ENCODE measurements at regions not wholly inside any gene's neighbourhood (a gene's known extent, or its start where the extent isn't known, plus 50 kb on each side); places are given as distances from the start of the nearest gene placed in this dataset.

DNA sequence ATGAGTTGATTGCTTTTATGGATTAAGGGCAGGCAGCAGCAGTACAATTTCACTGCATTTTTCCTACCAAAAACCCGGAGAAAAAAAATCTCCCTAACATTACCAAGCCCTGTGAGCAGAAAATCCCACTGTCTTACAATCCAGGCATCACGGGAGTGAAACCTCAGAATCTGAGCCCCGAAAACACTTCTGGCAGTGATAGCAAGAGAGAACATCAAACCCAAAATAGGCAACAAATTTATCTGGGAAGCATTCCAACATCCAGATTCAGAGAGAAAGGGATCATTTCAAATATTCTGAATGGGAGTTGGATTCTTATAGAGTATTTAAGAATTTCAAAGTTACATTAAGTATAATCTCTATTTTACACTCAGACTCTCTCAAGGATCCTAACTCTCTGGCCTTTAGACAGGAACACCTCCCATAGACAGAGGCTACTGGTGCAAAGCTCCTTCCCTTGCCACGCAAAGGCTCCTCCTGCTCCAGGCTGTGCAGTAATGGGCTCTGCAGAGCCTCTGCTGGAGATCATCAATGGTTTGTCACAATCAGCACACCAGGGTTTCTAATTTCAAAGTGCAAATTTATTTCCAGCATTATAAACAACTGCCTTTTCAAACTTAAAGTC is 256.9 kb downstream of the PARM1 start:
- H3K27ac ChIP-seq, result no peak overlapping the region
- TF ChIP-seq, protein P1, sequence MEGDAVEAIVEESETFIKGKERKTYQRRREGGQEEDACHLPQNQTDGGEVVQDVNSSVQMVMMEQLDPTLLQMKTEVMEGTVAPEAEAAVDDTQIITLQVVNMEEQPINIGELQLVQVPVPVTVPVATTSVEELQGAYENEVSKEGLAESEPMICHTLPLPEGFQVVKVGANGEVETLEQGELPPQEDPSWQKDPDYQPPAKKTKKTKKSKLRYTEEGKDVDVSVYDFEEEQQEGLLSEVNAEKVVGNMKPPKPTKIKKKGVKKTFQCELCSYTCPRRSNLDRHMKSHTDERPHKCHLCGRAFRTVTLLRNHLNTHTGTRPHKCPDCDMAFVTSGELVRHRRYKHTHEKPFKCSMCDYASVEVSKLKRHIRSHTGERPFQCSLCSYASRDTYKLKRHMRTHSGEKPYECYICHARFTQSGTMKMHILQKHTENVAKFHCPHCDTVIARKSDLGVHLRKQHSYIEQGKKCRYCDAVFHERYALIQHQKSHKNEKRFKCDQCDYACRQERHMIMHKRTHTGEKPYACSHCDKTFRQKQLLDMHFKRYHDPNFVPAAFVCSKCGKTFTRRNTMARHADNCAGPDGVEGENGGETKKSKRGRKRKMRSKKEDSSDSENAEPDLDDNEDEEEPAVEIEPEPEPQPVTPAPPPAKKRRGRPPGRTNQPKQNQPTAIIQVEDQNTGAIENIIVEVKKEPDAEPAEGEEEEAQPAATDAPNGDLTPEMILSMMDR (IDR thresholded peaks at IDR 0.05), result no peak
- TF ChIP-seq ZFX (IDR thresholded peaks at IDR 0.05; ENCODE audit: borderline replicate concordance), result no peak

DNA sequence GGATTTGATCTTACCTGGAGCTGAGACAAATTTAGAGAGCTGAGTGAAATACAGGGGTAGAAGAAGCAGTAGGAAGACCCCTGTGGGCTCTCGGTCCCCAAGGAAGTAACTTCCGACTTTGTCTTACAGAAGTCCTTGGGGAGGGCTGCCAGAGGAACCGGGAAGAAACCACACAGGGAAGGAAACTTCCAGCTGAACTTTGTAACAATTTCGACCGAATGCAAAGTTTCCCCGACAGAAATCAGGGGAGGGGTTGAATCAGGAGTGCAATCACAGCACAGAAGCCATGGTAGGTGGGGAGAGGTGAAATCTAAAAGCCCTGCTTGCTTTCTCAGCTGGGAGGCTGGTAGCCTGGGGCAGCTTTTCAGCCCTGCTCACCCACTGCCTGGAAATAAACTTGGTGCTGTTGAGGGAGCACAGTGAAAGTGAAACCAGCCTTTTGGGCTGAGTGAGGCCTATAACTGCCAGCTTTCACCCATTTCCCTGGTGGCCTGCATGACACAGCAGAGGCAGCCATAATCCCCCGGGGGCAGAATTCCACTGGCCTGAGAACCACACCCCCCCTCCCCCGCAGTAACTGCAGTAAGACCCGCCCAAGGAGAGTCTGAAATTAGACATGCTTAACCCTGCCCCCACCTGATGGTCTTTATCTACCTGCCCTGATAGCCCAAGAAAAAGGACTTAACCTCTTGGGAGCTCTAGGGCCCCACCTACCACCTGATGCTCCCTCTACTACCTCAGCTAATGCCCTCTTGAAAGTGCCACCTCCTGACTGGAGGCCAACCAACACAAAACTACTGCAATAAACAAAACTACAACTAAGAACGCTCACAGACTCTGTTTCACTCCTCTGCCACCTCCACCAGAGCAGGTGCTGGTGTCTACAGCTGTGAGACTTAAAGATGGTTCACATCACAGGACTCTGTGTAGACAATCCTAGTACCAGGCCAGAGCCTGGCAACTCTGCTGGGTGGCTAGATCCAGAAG is 248.2 kb downstream of the PARM1 start:
- no peak overlapping the region for H3K27ac ChIP-seq

DNA sequence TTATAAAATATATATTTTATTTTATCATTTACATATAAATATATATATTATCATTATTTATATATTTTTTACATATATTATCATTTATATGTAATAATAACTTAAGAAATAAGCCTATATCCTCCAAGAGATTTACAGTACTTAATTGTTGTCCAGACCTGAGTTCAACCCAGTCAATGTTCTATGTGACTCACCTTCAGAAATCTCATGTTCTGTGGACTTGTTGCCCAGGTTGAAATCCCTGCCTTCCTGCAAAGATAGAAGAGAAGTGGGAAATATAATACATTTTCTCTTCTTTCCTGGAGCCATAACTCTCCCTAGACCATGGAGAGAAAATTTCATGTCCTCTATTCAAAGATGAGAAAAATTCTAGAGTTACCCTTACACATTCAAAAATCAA is 247.3 kb downstream of the PARM1 start:
- TF ChIP-seq, protein P1 (IDR thresholded peaks at IDR 0.05), result no peak
- no peak for TF ChIP-seq ZFX (IDR thresholded peaks at IDR 0.05; ENCODE audit: borderline replicate concordance)
- H3K27ac ChIP-seq, result no peak overlapping the region

More for the DNA sequence above, 248.2 kb downstream of the PARM1 start:
- TF ChIP-seq ZFX (IDR thresholded peaks at IDR 0.05; ENCODE audit: borderline replicate concordance), result no peak
- TF ChIP-seq, protein P1 (IDR thresholded peaks at IDR 0.05), result no peak

DNA sequence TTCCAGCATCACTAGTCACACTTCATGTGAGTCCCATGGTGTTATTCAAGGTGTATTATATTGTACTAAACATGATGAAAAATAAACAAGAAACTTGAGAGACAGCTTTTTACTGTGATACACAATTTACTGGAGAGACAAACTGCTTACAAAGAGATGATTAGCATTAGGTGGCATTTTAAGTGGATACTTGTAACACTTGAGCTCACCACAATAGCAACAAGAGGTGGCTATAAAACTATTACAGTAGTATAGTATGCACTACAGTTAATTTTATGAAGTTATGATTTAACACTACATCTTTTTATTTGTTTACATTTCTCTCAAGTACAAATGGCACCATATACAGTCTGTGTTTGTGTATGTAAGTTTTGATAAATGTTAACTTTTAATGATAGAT is 246.6 kb downstream of the PARM1 start:
- no peak overlapping the region for H3K27ac ChIP-seq
- TF ChIP-seq, protein P1 (IDR thresholded peaks at IDR 0.05), result no peak
- no peak for TF ChIP-seq ZFX (IDR thresholded peaks at IDR 0.05; ENCODE audit: borderline replicate concordance)

DNA sequence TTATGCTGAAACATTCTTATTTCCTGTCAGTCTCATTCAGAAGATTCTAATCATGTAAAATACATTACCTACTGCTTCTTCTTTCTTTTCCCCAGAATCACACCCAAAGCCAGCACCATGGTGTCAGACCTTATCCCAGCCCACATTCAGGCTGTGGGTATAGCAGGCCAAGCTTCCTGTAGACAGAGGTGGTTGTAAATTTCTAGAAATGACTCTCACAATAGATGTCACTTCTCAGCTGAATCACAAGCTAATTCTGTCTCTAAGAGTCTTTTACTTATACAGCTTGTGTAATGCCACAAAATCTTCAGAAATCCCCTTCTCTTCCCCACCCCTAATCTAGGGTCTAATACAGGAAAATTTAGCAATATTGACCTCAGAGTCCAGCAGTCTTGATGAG is 239.6 kb downstream of the PARM1 start:
- no peak overlapping the region for H3K27ac ChIP-seq
- TF ChIP-seq, protein P1 (IDR thresholded peaks at IDR 0.05), result no peak
- no peak for TF ChIP-seq ZFX (IDR thresholded peaks at IDR 0.05; ENCODE audit: borderline replicate concordance)

DNA sequence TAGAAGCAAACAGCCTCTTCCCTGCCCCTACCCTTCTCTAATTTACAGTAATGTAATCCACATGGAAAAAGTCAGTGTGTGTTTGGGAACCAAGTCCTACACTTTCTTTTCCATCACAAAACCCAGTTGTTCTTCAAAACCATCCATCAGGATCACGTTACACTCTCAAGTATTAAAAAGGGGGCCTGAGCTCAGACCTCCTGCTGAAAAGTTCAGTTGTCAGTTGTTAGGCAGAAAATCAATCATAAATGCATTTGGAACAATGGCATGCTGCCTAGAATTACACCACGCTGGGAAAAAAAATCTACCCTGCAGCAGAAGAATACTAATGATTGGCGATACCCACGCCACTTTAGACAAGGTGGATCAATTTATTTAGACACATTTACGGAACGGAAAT is 236.5 kb downstream of the PARM1 start:
- no peak overlapping the region for H3K27ac ChIP-seq
- no peak for TF ChIP-seq ZFX (IDR thresholded peaks at IDR 0.05; ENCODE audit: borderline replicate concordance)
- TF ChIP-seq, protein P1 (IDR thresholded peaks at IDR 0.05), result no peak

DNA sequence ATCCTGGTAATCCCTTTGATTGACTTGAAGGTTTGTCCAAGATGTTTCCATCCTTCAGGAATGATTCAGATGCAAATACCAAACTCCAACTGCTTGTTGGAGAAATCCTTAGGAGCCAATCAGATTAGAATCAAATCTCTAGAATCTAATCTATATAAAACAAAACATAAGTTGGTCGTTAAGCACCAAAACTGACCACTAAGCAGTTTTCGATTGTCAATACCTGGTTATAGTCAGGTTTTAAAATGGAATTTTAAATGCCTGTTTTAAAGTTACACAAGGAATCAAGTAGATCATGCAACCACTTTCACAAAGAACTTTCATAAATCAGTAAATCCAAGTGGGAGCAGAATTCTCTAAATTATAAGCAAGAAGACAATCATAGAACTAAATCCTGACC is 236.1 kb downstream of the PARM1 start:
- no peak overlapping the region for H3K27ac ChIP-seq

More for the DNA sequence above, 236.1 kb downstream of the PARM1 start:
- TF ChIP-seq ZFX (IDR thresholded peaks at IDR 0.05; ENCODE audit: borderline replicate concordance), result no peak
- TF ChIP-seq, protein P1 (IDR thresholded peaks at IDR 0.05), result no peak
